D721Med (cell line): ENCODE measurements at regions not wholly inside any gene's neighbourhood (a gene's known extent, or its start where the extent isn't known, plus 50 kb on each side); places are given as distances from the start of the nearest gene placed in this dataset.
"Not testable (repeated sequence)": the region's sequence is repeated elsewhere in the genome, so short reads cannot be mapped to it uniquely, and the experiment has no call there.

Source experiments
- DNase-seq: peaks from one replicate; pipeline ENCODE4 v3.0.0; 2011; ENCODE audit warnings: low spot score; ENCODE audit not compliant: insufficient read length
- FAIRE-seq: peaks from 2 replicates; lab custom pipeline; 2011; peaks lifted over from hg19 to GRCh38; lab: Jason Lieb, UNC
- TF ChIP-seq, protein P1 (sequence below): IDR thresholded peaks from 2 replicates; pipeline ENCODE4 v1.5.1; 2012; ENCODE audit warnings: mild to moderate bottlenecking, control low read depth; ENCODE audit not compliant: insufficient read depth; ENCODE audit errors: missing control alignments

DNA sequence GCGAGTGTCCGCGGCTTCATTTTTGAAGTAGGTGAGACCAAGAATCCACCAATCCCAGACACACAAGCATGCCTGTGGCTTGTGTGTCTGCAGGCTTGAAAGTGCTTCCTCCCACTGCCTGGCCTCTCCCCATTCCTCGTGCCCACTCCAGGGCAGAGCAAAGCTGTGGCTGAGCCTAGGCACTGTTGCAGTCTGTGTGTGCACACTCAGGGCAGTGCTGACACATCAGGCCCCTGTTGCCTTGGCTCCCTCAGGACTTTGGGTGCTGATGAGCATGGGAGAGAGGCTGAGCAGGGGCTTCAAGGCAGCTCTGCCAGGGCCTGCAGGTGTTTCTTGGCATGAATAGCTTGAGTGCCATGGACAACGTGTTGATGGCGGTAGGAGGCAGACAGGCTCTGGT is 776.7 kb downstream of the CDH11 start:
- DNase-seq, result no peak
- TF ChIP-seq, protein P1, sequence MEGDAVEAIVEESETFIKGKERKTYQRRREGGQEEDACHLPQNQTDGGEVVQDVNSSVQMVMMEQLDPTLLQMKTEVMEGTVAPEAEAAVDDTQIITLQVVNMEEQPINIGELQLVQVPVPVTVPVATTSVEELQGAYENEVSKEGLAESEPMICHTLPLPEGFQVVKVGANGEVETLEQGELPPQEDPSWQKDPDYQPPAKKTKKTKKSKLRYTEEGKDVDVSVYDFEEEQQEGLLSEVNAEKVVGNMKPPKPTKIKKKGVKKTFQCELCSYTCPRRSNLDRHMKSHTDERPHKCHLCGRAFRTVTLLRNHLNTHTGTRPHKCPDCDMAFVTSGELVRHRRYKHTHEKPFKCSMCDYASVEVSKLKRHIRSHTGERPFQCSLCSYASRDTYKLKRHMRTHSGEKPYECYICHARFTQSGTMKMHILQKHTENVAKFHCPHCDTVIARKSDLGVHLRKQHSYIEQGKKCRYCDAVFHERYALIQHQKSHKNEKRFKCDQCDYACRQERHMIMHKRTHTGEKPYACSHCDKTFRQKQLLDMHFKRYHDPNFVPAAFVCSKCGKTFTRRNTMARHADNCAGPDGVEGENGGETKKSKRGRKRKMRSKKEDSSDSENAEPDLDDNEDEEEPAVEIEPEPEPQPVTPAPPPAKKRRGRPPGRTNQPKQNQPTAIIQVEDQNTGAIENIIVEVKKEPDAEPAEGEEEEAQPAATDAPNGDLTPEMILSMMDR, result no peak
- no peak for FAIRE-seq

DNA sequence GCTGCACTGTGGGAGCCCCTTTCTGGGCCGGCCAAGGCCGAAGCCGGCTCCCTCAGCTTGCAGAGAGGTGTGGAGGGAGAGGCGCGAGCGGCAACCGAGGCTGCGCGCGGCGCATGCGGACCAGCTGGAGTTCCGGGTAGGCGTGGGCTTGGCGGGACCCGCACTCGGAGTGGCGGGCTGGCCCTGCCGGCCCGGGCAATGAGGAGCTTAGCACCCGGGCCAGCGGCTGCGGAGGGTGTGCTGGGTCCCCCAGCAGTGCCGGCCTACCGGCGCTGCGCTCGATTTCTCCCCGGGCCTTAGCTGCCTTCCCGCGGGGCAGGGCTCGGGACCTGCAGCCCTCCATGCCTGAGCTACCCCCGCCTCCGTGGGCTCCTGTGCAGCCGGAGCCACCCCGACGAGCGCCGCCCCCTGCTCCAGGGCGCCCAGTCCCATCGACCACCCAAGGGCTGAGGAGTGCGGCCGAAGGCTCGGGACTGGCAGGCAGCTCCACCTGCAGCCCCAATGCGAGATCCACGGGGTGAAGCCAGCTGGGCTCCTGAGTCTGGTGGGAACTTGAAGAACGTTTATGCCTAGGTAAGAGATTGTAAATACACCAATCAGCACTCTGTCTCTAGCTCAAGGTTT is 777.9 kb downstream of the CDH11 start:
- not testable (repeated sequence) for FAIRE-seq, DNase-seq

- TF ChIP-seq, protein P1, result no peak
- DNase-seq, result no peak
- no peak for FAIRE-seq
Observed at GRCh38 chr16:64343061-64343819, 778.6 kb downstream of the CDH11 start.

DNA sequence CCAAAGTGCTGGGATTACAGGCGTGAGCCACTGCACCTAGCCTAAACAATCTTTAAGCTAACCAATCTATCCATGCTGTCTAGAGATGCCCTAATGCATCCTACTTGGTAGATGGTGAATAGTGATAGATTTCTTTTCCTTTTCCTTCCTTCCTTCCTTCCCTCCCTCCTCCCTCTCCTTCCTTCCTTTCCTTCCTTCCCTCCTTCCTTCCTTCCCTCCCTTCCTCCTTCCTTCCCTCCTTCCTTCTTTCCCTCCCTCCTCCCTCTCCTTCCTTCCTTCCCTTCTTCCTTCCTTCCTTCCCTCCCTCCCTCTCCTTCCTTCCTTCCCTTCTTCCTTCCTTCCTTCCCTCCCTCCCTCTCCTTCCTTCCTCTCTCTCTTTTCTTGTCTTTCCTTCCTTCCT is 780.5 kb downstream of the CDH11 start:
- FAIRE-seq, DNase-seq: not testable (repeated sequence)

- TF ChIP-seq, protein P1, result no peak
- no peak for DNase-seq
- no peak for FAIRE-seq
Observed at GRCh38 chr16:64339052-64339770, 782.7 kb downstream of the CDH11 start.

DNA sequence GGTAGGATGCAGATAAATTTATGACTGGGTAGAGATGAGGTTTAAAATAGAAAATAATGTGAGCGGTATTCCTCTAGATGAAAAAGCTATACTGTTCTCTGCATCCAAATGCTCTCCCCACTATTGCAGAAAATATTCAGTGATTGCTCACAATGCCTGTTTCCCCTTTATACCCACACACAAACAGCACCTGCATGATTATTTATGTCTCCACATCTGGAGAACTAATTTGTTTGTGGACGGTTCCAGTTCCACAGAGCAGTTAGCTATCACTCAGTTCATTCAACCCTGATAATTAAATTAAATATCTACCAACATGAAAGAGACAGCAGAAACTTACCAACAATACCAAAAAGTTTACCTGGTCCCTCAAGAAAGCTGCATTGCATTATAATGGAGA is 800.0 kb downstream of the CDH11 start:
- TF ChIP-seq, protein P1, result no peak
- FAIRE-seq (no peak), DNase-seq (no peak)

DNA sequence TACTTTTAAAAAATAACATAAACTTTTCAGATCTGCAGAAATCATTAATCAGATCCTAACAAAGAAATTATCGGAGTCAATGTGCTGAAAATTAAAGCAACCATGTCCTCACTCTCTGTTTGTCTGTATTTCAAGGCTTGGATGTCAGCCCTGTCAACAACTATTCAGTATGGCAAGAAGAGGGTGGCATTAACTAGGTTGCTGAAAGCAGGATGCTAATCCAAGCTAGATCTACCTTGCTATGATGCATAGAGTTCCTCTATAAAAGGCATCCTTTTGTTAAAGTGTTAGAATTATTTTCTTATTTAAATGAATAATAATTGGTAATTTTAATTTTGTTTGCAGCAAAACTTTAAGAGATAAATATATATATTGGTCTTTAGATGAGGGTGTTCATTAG is 800.8 kb downstream of the CDH11 start:
- DNase-seq, result no peak
- no peak for FAIRE-seq
- TF ChIP-seq, protein P1, result no peak

GRCh38 chr16:64317601-64318000 is 804.3 kb downstream of the CDH11 start:
- DNase-seq, result no peak
- TF ChIP-seq, protein P1, result no peak
- FAIRE-seq, result no peak
